AG04450 (cell line): ENCODE measurements at regions not wholly inside any gene's neighbourhood (a gene's known extent, or its start where the extent isn't known, plus 50 kb on each side); places are given as distances from the start of the nearest gene placed in this dataset.

Source experiments
- CTCF ChIA-PET: fragments of 300-600, 350-600 bp; formaldehyde crosslinking; extraction: SDS; loops from one replicate; lab custom pipeline; 2022; ENCODE audit warnings: antibody characterized with exemption, inconsistent platforms; lab: Charles Lee
- POLR2A ChIA-PET: fragments of 350-600 bp; formaldehyde crosslinking; extraction: SDS; loops from one replicate; lab custom pipeline; 2021; ENCODE audit warnings: antibody characterized with exemption, inconsistent platforms; lab: Yijun Ruan, JAX
- DNase-seq: peaks from one replicate; pipeline ENCODE4 v3.0.0-alpha.2; 2011; ENCODE audit warnings: low read depth, low spot score
- H3K27ac ChIP-seq: one replicate; pipeline ENCODE4 v1.5.1; 2012; ENCODE audit warnings: low read depth, low read length, control low read depth
- H3K27me3 ChIP-seq: one replicate; pipeline ENCODE4 v1.6.0; 2012; ENCODE audit warnings: low read length; ENCODE audit not compliant: control insufficient read depth, insufficient read depth
- H3K4me3 ChIP-seq: 2 replicates; pipeline ENCODE4 v1.5.1; 2011; ENCODE audit warnings: mild to moderate bottlenecking, low read depth, low read length, control low read depth
- H3K9me3 ChIP-seq: 2 replicates; pipeline ENCODE4 v1.5.1; 2012; ENCODE audit warnings: low read length; ENCODE audit not compliant: control insufficient read depth, insufficient read depth
- TF ChIP-seq, protein P1 (sequence below): IDR thresholded peaks from 2 replicates; pipeline ENCODE4 v1.5.1; 2011; ENCODE audit warnings: low read depth, low read length, control low read depth, inconsistent platforms

DNA sequence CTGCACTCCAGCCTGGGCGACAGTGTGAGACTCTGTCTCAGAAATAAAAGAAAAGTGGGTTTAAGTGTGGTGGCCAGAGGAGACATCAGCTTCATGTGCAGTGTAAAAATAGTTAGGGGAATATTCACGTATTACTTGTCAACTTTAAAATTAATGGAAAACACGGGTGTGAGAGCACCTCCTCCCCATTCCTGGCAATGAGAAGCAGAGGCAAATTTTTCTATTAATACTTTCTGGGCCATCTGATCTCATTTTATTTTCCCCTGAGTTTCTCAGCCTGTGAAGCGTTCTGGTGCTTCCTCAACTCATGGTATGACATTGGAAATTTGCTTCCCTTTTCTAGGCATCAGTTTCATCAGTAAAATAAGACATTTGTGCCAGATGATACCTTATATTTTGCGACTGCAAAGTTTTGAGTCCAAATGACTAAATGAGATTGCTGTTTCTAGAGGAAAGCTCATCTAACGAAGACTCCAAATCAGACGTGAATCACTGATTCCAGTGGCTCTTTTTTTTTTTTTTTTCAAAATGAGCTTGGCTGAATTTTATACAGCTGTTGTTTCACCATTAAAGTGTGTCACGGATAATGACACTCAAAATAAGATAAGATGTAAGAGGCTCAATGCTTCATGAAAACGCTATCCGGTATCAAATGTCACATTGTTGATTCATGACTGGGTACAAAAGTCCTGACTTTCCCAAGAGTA, 104.6 kb downstream of the MSX2 start:
- H3K9me3 ChIP-seq: peaks cover 3% of the 10 kb centered on the region
- no peak overlapping the region for H3K27ac ChIP-seq
- TF ChIP-seq, protein P1, sequence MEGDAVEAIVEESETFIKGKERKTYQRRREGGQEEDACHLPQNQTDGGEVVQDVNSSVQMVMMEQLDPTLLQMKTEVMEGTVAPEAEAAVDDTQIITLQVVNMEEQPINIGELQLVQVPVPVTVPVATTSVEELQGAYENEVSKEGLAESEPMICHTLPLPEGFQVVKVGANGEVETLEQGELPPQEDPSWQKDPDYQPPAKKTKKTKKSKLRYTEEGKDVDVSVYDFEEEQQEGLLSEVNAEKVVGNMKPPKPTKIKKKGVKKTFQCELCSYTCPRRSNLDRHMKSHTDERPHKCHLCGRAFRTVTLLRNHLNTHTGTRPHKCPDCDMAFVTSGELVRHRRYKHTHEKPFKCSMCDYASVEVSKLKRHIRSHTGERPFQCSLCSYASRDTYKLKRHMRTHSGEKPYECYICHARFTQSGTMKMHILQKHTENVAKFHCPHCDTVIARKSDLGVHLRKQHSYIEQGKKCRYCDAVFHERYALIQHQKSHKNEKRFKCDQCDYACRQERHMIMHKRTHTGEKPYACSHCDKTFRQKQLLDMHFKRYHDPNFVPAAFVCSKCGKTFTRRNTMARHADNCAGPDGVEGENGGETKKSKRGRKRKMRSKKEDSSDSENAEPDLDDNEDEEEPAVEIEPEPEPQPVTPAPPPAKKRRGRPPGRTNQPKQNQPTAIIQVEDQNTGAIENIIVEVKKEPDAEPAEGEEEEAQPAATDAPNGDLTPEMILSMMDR: no peak
- ChIA-PET CTCF (interaction anchor here (0.6 kb wide), 1 partner anchor 10 kb away, joined by 5 read pairs; no protein-coding TSS in a partner anchor), POLR2A (no interaction called here)
- no peak overlapping the region for H3K4me3 ChIP-seq
- no peaks in the 10 kb centered on the region for H3K27me3 ChIP-seq
- DNase-seq: no peak

DNA sequence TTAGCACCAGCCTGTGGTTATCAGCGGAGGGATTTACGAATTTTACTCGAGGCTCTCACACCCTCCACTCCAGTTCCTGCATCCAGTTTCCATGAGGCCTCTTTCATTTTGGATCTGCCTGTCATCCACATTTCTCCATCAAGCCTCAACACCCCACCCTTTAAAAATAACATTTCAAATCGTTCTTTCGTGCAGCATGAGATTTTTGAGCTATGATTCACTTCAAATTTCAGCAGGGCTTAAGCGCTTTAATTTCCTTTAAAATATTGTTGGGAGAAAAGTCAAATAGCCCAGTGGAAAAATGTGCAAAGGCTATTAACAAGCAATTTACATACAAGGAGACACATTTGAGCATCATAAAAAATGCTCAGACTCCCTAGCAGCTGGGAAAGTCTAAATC, 103.2 kb downstream of the MSX2 start:
- Histone ChIP-seq H3K9me3 (peaks cover 5% of the 10 kb centered on the region), H3K27ac (no peak overlapping the region), H3K27me3 (no peaks in the 10 kb centered on the region), H3K4me3 (no peak overlapping the region)
- TF ChIP-seq, protein P1: no peak
- DNase-seq: no peak
- CTCF ChIA-PET: interaction anchor here (1.0 kb wide), 1 partner anchor 10 kb away, joined by 3 read pairs; no protein-coding TSS in a partner anchor
- POLR2A ChIA-PET: interaction anchor here (0.5 kb wide), 1 partner anchor 16 kb away, joined by 5 read pairs; no protein-coding TSS in a partner anchor

DNA sequence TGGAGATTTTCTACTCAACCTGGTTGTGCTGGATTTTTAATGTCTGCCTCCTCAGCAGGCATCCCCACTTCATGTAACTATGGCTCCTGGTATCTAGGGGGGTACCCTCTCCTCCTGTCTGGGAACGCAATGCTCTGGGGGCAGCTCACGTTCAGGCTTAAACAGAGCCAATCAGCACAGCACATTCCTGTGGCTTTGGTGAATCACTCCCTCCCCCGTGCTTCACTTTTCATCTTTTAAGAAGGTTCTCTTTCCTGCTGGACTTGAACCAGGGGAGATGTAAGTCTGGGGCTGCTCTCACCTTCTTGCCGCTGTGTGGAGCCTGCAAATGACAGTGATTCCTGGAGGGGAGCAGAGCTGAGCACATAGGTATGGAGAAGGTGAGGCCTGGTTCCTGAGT, 101.2 kb downstream of the MSX2 start:
- no peak for DNase-seq
- Histone ChIP-seq H3K4me3 (no peak overlapping the region), H3K27ac (no peak overlapping the region), H3K27me3 (no peaks in the 10 kb centered on the region), H3K9me3 (peaks cover 5% of the 10 kb centered on the region)
- TF ChIP-seq, protein P1: no peak
- ChIA-PET POLR2A (no interaction called here), CTCF (no interaction called here)

DNA sequence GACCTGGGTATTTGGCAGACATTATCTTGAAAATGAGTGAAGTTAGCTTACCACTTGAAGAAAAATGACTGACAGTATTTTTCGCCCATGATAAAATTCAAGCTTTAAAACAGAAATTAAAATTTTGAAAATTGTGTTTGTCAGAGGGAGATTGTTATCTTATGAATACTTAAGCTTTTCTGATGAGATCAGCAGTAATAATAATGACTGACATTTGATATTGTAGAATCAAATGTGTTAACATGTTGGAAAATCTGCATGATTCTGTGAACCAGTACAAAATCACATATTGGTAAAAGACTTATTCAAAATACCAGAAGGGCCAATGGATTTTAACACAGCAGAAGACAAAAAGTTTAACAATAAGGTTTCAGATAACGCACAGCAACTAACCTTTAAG, 94.0 kb downstream of the MSX2 start:
- POLR2A ChIA-PET: no interaction called here
- no peak for DNase-seq
- Histone ChIP-seq H3K9me3 (no peaks in the 10 kb centered on the region), H3K27me3 (no peaks in the 10 kb centered on the region), H3K4me3 (no peak overlapping the region), H3K27ac (no peak overlapping the region)
- CTCF ChIA-PET: interaction anchor here (0.5 to 0.9 kb wide), 2 partner anchors 11 to 24 kb away, joined by 3 to 5 read pairs; no protein-coding TSS in a partner anchor
- TF ChIP-seq, protein P1: no peak

DNA sequence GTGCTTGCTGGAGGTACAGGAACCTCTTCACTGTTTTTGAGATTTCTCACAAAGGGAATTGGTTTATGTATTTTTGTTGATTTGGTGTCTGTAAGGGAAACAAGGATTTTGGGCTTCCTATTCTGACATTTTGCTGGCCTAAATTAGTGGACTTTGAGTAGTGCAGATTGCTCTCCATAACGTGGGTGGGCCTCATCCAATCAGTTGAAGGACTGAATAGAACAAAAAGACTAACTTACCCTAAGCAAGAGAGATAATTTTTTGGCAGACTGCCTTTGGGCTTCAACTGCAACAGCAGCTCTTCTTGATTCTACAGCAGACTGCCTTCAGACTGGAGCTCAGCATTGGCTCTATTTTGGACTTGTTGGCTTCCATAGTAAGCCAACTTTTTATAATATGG, 93.2 kb downstream of the MSX2 start:
- POLR2A ChIA-PET: no interaction called here
- CTCF ChIA-PET: interaction anchor here (0.6 to 1.0 kb wide), 2 partner anchors 10 to 488 kb away, joined by 3 read pairs; no protein-coding TSS in a partner anchor
- no peaks in the 10 kb centered on the region for H3K9me3 ChIP-seq
- DNase-seq: no peak
- no peak overlapping the region for H3K4me3 ChIP-seq
- TF ChIP-seq, protein P1: no peak
- no peak overlapping the region for H3K27ac ChIP-seq
- H3K27me3 ChIP-seq: no peaks in the 10 kb centered on the region
